ENCODE measurements at regions not wholly inside any gene's neighbourhood (a gene's known extent, or its start where the extent isn't known, plus 50 kb on each side); places are given as distances from the start of the nearest gene placed in this dataset.
"Not testable (repeated sequence)": the region's sequence is repeated elsewhere in the genome, so short reads cannot be mapped to it uniquely, and the experiment has no call there.

- DNase-seq (ENCODE audit: low read depth), result no peak
Observed at GRCh38 chr13:97724450-97724849, 229.0 kb upstream of the IPO5 start.

DNA sequence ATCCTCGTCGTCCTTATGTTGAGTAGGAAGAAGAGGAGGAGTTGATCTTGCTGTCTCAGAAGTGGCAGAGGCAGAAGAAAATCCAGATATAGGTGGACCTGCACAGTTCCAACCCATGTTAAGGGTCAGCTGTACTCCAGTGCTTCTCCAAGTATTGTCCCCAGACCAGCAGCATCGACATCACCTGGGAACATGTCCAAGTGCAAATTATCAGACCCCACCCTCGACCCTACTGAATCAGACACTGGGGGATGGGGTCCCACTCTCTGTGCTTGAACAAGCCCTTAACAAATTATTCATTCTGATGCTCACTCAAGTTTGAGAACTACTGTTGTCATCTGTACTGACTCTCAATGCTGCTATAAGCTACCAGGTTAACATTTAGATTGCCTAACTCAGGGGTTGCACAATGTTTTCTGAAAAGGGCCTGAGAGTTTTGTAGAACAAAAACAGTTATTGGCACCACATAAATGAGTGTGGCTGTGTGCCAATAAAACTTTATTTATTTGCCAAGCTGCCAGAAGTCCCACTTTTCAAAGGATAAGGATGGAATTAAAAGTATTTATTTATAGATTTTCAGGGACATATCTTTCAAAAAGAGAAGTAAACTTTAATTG is 226.7 kb upstream of the IPO5 start:
- DNase-seq (ENCODE audit: low read depth), result no peak

DNA sequence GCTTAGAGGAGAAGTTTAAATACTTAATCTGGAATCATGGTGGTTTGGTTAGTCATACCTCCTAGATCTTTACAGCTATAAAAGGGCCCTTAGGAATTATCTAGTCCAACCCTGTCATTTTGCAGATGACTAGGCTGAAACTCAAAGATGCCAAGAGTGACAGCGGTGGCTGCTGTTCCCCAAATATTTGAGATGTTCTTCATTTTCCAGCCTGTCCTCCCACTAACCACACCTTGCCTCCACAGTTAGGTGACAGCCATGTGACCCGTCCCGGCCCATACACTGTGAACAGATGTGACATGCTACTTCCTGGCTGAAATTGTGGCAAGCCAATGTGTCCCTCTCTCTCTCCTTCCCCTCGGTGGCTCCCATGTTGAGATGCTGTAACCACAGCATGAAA is 225.5 kb upstream of the IPO5 start:
- no peak for DNase-seq (ENCODE audit: low read depth)

DNA sequence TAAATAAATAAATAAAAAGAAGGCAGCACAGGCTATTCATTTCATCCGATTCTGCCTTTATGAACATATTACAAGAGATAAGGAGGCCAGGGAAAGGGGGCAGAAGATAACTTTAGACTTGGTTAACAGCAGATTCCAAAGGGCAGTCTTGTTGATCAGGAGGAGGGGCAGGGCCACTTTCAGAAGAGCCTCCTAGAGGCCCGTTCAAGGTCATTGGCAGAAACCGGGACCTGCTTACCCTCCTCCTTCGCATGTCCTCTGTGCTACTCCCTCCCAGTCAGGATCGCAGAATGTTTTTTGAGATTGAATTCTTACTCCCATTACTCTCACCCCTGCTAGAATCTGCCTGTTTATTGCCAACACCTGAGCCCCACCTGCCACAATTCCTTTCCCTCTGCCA is 217.0 kb upstream of the IPO5 start:
- DNase-seq (ENCODE audit: low read depth), result no peak

DNA sequence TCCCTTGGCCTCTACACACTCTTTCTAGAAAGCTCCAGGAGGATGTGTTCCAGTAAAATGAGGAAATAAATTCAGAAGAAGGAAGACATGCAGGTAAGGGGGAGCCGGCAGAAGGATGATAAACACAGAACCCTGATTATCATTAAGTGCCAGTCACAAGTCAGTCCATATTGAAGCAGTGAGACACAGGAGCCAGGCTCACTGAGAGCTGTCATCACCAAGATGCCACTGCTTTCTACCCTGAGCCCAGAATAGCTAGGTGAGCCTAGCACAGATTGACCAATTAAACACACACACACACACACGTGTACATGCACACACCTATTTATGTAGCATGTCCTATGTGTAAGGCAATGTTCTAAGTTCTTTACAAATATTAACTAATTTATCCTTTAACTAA is 211.4 kb upstream of the IPO5 start:
- no peak for DNase-seq (ENCODE audit: low read depth)

- DNase-seq (ENCODE audit: low read depth), result no peak
Observed at GRCh38 chr13:97743938-97744337, 209.5 kb upstream of the IPO5 start.

GRCh38 chr13:97746649-97747048 is 206.8 kb upstream of the IPO5 start:
- no peak for DNase-seq (ENCODE audit: low read depth)

DNA sequence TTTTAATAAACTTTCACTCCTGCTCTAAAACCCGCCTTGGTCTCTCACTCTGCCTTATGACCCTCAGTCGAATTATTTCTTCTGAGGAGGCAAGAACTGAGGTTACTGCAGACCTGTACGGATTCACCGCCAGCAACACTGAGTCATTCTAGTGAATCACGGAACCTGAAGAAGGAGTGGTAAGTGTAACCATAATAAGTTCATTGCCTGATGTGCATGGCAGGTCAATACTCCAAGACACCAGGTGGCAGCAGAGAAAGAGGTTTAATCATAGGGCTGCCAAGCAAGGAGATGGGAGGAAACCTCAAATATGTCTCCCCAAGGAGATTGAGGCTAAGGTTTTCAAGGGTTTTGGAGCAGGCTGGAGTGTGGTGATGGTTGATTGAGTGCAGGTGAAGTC is 204.3 kb upstream of the IPO5 start:
- DNase-seq (ENCODE audit: low read depth), result peak; percentile 60

GRCh38 chr13:97751477-97751876 is 202.0 kb upstream of the IPO5 start:
- no peak for DNase-seq (ENCODE audit: low read depth)

DNA sequence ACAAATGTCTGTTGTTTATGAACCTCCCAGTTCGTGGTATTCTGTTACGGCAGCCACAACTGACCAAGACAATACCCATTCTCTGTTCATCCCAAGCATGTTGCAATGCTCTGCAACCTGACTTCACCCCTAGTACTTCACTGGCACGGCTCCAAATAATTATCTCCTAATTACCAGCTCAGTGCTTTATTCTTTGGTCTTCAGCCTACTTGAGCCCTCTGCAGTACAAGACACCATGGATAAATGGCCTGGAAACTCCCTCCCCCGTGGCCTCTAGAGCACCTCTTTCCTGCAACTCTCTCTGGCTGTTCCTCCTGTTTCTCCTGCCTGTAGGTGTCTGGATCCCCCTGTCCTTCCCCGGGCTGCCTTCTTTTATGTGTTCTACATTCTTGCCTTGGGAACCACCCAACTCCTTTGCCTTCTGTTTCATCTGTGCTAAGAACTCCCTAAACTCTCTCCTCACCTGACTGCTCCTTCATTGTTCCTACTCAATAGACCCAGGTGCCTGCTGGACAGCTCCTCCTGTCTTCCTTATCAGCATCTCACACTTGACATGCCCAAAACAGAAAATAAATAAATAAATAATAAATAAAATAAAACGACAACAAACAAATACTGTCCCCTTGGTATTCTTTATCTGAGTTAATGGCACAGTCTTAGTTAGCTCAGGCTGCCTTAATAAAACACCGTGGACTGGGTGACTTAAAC is 200.4 kb upstream of the IPO5 start:
- DNase-seq (ENCODE audit: low read depth), result no peak

GRCh38 chr13:97753942-97754670 is 199.4 kb upstream of the IPO5 start:
- peak; percentile 3 for DNase-seq (ENCODE audit: low read depth)

- no peak for DNase-seq (ENCODE audit: low read depth)
Observed at GRCh38 chr13:97757807-97758206, 195.7 kb upstream of the IPO5 start.

DNA sequence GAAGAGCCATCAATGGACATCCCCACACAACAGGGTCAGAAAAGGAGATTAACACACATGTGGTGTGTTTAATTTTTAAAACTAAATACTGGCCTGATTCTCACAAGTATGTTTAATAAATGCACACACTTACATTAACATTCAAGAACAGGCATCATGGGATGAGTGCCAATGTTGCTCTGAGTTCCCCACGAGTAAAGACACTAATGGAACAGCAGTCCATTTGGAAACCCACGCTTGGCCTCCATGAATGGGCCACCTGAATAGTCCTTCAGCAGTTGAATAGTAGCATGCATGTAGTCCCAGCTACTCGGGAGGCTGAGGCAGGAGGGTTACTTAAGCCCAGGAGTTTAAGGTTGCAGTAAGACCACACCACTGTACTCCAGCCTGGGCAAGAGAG is 195.2 kb upstream of the IPO5 start:
- DNase-seq (ENCODE audit: low read depth), result no peak

DNA sequence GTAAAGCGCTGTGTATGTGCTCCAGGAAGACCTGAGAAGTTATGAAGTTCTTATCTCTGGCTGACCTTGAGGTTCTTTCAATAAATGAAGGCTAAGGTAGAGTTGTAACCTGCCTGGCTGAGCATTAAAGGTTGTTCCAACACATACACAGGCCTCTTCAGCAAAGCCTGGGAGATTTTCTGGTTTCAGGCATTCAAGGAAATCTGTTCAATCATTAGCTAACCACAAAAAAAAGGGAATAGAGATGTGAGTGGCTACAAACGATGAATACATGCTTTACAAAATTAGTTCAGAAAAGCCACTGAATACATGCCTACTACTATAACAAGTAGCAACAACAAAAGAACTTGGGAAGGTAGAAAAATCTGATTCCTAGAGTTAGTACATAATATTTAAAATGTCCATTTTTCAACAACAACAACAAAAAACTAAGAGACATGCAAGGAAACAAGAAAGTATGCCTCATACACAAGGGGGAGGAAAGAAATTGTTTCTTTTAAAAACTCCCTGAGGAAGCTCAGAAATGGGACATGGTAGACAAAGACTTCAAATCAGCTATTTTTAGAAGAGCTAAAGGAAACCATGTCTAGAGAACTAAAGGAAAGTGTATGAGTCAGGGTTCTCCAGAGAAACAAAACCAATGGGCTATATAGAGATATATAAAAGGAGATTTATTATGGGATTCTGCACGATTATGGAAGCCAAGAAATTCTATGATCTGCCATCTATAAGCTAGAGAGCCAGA is 191.5 kb upstream of the IPO5 start:
- no peak for DNase-seq (ENCODE audit: low read depth)

- DNase-seq (ENCODE audit: low read depth), result no peak
Observed at GRCh38 chr13:97766749-97767148, 186.7 kb upstream of the IPO5 start.

GRCh38 chr13:97768134-97768533 is 185.3 kb upstream of the IPO5 start:
- no peak for DNase-seq (ENCODE audit: low read depth)

DNA sequence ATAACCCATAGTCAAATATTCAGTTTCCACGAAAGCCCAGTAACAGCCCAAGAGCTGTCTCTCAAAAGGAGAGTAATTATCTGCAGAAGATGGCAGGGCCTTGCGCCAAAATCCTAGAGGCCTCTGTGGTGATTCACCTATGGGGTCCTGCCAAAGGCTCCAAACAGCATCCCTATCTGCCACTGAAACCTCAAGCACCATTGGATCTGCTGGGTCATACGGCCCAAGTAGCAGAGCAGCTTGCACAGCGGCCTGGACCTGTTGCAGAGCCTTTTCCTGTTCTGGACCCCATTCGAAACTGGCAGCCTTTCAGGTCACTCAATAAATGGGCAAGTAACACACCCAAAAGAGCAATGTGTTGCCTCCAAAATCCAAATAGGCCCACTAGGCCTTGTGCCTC is 183.2 kb upstream of the IPO5 start:
- not testable (repeated sequence) for DNase-seq (ENCODE audit: low read depth)

- not testable (repeated sequence) for DNase-seq (ENCODE audit: low read depth)
Observed at GRCh38 chr13:97772466-97772865, 181.0 kb upstream of the IPO5 start.

DNA sequence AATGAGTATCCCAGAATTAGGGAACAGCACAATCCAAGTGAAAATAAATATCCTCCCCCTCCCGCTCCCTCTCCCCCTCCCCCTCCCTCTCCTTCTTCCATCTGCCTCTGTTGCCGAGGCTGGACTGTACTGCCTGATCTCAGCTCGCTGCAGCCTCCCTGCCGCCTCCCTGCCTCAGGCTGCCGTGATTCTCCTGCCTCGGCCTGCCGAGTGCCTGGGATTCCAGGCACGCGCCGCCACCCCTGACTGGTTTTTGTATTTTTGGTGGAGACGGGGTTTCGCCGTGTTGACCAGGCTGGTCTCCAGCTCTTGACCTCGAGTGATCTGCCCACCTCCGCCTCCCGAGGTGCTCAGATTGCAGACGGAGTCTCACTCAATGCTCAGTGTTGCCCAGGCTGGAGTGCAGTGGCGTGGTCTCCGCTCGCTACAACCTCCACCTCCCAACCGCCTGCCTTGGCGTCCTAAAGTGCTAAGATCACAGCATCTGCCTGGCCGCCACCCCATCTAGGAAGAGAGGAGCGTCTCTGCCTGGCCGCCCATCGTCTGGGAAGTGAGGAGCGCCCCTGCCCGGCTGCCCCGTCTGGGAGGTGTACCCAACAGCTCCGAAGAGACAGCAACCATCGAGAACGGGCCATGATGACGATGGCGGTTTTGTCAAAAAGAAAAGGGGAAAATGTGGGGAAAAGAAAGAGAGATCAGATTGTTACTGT is 178.9 kb upstream of the IPO5 start:
- not testable (repeated sequence) for DNase-seq (ENCODE audit: low read depth)

GRCh38 chr13:97780486-97780885 is 173.0 kb upstream of the IPO5 start:
- DNase-seq (ENCODE audit: low read depth), result no peak

DNA sequence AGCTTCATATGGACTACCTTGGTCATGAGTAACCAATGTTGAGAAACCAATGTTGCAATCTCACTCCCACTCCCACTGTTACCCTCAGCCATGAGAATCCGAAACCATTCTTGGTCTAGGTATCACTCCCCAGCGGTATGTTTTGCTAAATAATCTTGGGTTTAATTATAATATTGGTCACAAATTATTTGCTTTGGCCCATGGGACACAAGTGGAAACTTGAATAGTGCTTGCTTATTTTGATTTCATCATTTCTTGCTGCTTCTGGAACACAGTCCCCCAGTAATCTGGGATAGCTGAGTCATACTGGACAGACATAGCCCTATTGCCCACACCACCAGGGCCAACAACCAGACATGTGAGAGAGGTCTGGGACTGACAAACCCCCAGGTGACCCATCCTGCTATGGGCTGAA is 171.6 kb upstream of the IPO5 start:
- no peak for DNase-seq (ENCODE audit: low read depth)

- DNase-seq (ENCODE audit: low read depth), result peak; percentile 5
Observed at GRCh38 chr13:97786510-97786909, 167.0 kb upstream of the IPO5 start.

All from ELR (cell line).